Activated CD8-positive, alpha-beta memory T cell treated with anti-CD3 and anti-CD28 coated beads, Interleukin-2, amount 50 U/mL, for 24 hours (primary cell): ENCODE measurements at regions not wholly inside any gene's neighbourhood (a gene's known extent, or its start where the extent isn't known, plus 50 kb on each side); places are given as distances from the start of the nearest gene placed in this dataset.
"Not testable (repeated sequence)": the region's sequence is repeated elsewhere in the genome, so short reads cannot be mapped to it uniquely, and the experiment has no call there.

Experiments
- DNase-seq: peaks from one replicate; pipeline ENCODE4 v3.0.0-alpha.2; 2020; ENCODE audit errors: extremely low read depth

- DNase-seq = no peak
Measured at GRCh38 chr4:155591738-155592143, 74.9 kb upstream of the GUCY1A1 start.

GRCh38 chr4:155590796-155591585 is 75.7 kb upstream of the GUCY1A1 start:
- no peak for DNase-seq

- no peak for DNase-seq
Measured at GRCh38 chr4:155588437-155588836, 78.2 kb upstream of the GUCY1A1 start.

GRCh38 chr4:155587766-155588165 is 78.9 kb upstream of the GUCY1A1 start:
- DNase-seq = no peak

- no peak for DNase-seq
Measured at GRCh38 chr4:155582971-155583437, 83.6 kb upstream of the GUCY1A1 start.

GRCh38 chr4:155582041-155582440 is 84.6 kb upstream of the GUCY1A1 start:
- DNase-seq = no peak

GRCh38 chr4:155578726-155579370 is 87.8 kb upstream of the GUCY1A1 start:
- no peak for DNase-seq

- DNase-seq = no peak
Measured at GRCh38 chr4:155578219-155578618, 88.4 kb upstream of the GUCY1A1 start.

- DNase-seq = not testable (repeated sequence)
Measured at GRCh38 chr4:155574329-155574728, 92.3 kb upstream of the GUCY1A1 start.

- no peak for DNase-seq
Measured at GRCh38 chr4:155573126-155573525, 93.5 kb upstream of the GUCY1A1 start.

GRCh38 chr4:155572106-155572703 is 94.4 kb upstream of the GUCY1A1 start:
- no peak for DNase-seq

GRCh38 chr4:155571184-155571944 is 95.3 kb upstream of the GUCY1A1 start:
- no peak for DNase-seq

GRCh38 chr4:155570661-155571060 is 96.0 kb upstream of the GUCY1A1 start:
- no peak for DNase-seq

- DNase-seq = no peak
Measured at GRCh38 chr4:155569960-155570515, 96.6 kb upstream of the GUCY1A1 start.

- no peak for DNase-seq
Measured at GRCh38 chr4:155569471-155569870, 97.2 kb upstream of the GUCY1A1 start.

GRCh38 chr4:155568641-155569220 is 97.9 kb upstream of the GUCY1A1 start:
- no peak for DNase-seq

GRCh38 chr4:155566354-155566753 is 100.3 kb upstream of the GUCY1A1 start:
- DNase-seq = no peak

- DNase-seq = no peak
Measured at GRCh38 chr4:155565776-155566175, 100.9 kb upstream of the GUCY1A1 start.

GRCh38 chr4:155565330-155565729 is 101.3 kb upstream of the GUCY1A1 start:
- no peak for DNase-seq

- DNase-seq = no peak
Measured at GRCh38 chr4:155564880-155565279, 101.8 kb upstream of the GUCY1A1 start.

GRCh38 chr4:155564086-155564485 is 102.6 kb upstream of the GUCY1A1 start:
- no peak for DNase-seq
